ENCODE measurements at regions not wholly inside any gene's neighbourhood (a gene's known extent, or its start where the extent isn't known, plus 50 kb on each side); places are given as distances from the start of the nearest gene placed in this dataset.
"Not testable (repeated sequence)": the region's sequence is repeated elsewhere in the genome, so short reads cannot be mapped to it uniquely, and the experiment has no call there.

GRCh38 chrX:25503826-25504225, 488.1 kb upstream of the ARX start:
- DNase-seq (ENCODE audit: extremely low read depth, low read depth, low spot score): no peak

DNA sequence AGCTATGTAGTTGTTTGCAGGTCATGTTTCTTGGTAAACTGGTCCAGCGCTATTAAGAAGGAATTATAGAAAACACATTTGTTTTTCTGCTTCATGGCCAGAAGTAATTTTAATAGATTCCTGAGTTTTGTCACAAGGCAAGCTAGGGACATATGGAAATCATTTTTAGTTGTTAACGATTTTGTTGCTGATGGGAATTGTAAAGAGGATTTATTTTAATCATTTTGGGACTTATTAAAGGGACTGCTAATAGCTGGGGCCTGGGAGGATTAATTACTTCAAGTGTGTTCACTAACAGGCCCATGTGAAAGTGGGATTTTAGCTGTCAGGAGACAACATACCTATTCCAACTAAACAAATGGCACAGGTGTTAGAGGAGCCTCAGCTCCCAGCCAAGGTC, 492.0 kb upstream of the ARX start:
- no peak for DNase-seq (ENCODE audit: extremely low read depth, low read depth, low spot score)

DNA sequence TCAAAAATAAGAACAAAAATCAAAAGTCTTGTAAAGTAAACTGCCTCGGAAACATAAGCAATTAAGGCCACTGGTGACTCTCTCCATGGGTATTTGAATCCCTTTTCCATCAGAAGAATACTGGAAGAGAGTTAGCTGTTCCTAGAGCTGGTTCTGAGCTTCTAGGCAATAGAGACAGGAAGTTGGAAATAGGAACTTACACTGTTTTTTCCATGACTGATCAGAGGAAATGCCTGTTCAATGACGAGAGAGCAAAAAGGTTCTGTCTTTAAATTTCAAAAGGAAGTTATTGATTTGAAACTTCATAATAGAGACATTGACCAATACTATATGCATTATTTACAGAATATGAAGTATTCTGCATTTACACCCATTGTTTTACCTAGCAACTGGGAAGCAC, 503.5 kb upstream of the ARX start:
- DNase-seq (ENCODE audit: extremely low read depth, low read depth, low spot score): peak; percentile 56

GRCh38 chrX:25522443-25523010, 506.8 kb upstream of the ARX start:
- DNase-seq (ENCODE audit: extremely low read depth, low read depth, low spot score): not testable (repeated sequence)

DNA sequence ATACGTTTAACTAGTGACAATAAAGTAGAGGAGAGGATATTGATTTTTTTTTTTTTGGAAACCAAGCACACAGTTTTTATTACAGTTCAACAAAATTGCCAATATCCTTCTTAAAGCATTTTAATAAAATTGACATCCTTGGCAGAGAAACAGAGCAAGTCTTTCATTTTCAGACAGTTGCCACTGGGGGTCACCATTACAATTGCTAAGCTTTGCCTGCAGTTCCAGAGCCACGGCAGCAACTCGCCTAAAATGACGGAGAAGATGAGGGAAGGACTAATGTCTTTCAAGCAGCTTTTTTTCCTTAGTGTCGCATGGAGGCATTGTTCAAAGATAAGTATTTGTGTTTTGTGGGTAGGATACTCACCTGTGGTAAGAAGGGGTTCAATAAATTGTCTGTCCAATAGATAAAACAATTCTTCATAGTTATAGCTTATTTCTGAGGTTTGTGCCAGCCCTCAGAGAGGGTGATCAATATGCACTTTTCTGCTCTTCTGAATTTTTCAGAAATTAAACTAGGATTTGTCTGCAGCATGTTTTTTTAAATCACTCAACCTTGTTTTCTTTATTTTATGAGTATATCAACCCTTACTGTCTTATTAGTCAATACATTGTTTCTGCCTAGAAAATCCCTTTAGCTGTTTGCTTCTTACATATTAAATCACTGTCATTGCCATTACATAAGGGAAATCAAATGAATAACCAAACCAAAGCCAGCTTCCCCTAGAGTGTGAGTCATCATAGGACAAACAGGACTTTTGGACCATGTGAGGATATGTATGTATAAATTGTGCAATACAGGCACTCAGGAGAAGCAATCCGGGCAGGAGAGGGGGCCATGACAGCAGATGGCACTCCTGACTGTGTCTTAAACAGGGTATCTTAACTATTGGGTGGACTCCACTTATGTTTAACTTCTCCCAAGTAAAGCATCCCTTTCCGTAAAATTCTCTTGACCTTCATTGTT, 508.1 kb upstream of the ARX start:
- peak; percentile 79 for DNase-seq (ENCODE audit: extremely low read depth, low read depth, low spot score)

DNA sequence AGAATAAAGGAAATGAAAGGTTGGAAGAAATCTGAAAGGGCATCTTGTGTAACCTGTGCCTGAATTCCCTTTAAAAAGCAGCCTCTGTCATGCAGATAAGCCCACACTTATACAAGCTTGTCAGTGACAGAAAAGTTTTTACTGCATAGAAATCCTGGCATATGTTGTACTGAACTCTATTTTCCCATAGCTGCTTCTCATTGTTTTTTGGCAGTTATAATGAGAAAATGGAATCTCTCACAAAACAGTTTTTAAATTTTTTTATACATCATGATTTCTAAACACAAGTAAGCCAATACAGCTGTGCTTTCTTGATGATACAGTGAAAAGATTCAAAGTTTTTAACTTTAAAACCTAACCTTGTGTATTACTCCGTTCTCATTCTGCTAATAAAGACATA, 511.4 kb upstream of the ARX start:
- DNase-seq (ENCODE audit: extremely low read depth, low read depth, low spot score): no peak

GRCh38 chrX:25527596-25527995, 511.8 kb upstream of the ARX start:
- DNase-seq (ENCODE audit: extremely low read depth, low read depth, low spot score): no peak

DNA sequence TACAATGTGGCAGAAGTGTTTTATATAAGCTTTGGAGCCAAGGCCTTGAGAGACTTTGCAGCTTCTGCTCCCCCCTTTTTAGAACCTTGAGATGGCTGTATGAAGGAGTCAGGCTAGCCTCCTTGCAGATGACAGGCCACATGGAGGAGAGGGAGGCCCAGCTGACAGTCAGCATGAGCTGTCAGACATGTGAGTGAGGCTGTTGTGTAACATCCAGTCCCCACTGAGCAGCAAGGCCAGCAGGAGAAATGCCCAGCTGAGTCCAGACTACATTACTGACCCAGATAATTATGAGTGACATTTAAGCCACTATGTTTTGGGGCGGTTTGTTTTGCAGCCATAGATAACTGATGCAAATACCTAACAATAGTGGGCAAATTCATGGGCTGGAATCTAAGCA, 515.3 kb upstream of the ARX start:
- DNase-seq (ENCODE audit: extremely low read depth, low read depth, low spot score): no peak

DNA sequence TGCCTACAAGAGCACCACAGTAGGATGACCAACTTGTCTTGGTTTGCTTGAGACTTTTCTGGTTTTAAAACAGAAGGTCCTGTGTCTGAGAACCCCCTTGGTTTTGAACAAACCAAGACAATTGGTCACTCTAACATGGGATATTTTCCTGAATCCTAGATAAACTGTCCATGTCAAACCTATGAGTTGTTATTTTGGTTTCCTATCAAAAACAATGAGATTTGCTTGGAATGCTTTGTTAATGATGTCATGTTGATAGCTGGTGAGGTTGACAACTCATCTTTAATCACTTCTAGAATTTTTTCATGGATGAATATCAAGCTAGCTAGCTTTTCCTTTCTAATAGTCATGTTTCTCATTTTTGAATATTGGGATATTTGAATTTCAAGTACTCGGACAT, 518.3 kb upstream of the ARX start:
- no peak for DNase-seq (ENCODE audit: extremely low read depth, low read depth, low spot score)

- no peak for DNase-seq (ENCODE audit: extremely low read depth, low read depth, low spot score)
Observed at GRCh38 chrX:25536307-25536970, 520.7 kb upstream of the ARX start.

DNA sequence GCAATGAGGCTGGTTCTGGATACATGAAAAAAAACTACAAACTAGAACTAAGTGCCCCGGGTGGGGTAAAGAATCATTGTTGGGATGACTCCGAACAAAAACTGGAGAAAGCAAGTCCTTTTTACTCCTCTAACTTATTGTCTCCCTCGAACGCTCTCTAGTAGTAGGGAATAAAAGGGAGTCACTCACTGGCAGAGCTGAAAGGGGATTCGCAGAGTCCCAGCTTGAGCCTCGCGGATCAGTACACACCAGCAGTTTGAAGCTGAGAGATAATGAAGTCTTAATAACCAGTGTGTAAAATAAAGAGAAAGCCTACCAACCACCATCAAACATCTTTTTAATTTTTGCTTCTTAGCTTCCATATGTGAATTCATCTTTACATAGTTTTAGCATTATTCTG, 521.9 kb upstream of the ARX start:
- no peak for DNase-seq (ENCODE audit: extremely low read depth, low read depth, low spot score)

DNA sequence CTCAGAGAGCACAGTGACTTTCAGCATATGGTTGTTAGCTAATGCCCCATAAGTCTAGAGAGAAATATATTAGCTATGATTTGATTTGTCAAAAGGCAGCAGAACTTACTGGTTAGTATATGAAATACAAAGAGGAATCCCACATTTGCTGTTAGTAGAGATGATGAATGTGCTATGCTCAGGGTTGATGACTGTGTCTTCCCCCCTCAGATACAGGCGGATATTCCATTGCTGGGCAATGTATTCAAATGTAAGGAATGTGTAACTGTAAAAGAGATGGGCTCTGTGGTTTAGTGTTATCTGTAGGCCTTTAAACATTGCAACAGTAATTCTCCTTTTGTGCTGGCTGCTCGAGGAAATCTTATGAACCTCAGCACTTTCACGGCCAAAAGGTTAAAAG, 528.9 kb upstream of the ARX start:
- no peak for DNase-seq (ENCODE audit: extremely low read depth, low read depth, low spot score)

- DNase-seq (ENCODE audit: extremely low read depth, low read depth, low spot score): no peak
Observed at GRCh38 chrX:25548811-25549210, 533.0 kb upstream of the ARX start.

- no peak for DNase-seq (ENCODE audit: extremely low read depth, low read depth, low spot score)
Observed at GRCh38 chrX:25555521-25555920, 539.8 kb upstream of the ARX start.

DNA sequence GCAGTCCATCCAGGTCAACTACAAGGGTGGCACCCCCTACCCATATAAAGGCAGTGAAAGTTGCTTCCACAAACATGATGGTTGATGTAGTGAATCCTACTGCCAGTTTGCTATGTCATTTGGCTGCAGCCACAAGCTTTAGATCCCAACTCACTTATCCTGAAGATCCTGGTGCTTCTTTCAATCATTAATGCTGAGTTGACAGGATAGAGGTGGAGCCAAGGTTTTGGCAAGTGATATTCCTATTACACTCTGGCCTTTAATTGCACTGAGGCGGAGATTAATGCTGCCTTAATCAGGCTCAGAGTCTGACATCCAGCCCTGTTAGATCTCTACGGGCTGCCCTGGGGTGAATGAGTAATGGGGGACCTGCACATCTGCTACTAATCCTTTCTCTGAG, 542.4 kb upstream of the ARX start:
- DNase-seq (ENCODE audit: extremely low read depth, low read depth, low spot score): no peak

DNA sequence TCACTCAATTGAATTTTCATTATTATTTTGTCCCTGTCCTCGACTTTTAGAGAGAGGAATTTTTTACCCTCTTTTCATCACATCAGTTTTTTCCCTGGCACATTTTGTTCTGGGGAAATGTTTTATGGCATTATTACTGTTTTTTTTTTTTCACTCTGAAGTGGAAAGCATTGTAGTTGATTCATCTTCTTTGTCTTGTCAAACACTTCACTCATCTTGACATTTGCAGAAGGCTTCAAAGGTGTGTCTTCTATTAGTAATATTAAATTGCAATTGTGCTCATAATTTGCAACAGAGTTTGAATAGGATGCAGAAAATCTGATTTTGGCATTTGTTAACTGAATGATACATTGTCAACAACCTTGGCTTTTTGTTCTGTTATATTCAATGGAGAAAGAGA, 545.4 kb upstream of the ARX start:
- DNase-seq (ENCODE audit: extremely low read depth, low read depth, low spot score): no peak

- no peak for DNase-seq (ENCODE audit: extremely low read depth, low read depth, low spot score)
Observed at GRCh38 chrX:25573631-25574030, 557.9 kb upstream of the ARX start.

- DNase-seq (ENCODE audit: extremely low read depth, low read depth, low spot score): no peak
Observed at GRCh38 chrX:25596921-25597320, 541.2 kb upstream of the MAGEB18 start.

- no peak for DNase-seq (ENCODE audit: extremely low read depth, low read depth, low spot score)
Observed at GRCh38 chrX:25597551-25597950, 540.6 kb upstream of the MAGEB18 start.

- no peak for DNase-seq (ENCODE audit: extremely low read depth, low read depth, low spot score)
Observed at GRCh38 chrX:25599061-25599460, 539.1 kb upstream of the MAGEB18 start.

GRCh38 chrX:25600776-25601175, 537.4 kb upstream of the MAGEB18 start:
- no peak for DNase-seq (ENCODE audit: extremely low read depth, low read depth, low spot score)

- DNase-seq (ENCODE audit: extremely low read depth, low read depth, low spot score): no peak
Observed at GRCh38 chrX:25601323-25601722, 536.8 kb upstream of the MAGEB18 start.
